Renal pelvis (tissue), 1 donor: ENCODE measurements at regions not wholly inside any gene's neighbourhood (a gene's known extent, or its start where the extent isn't known, plus 50 kb on each side); places are given as distances from the start of the nearest gene placed in this dataset.

Experiments
- DNase-seq: peaks from one replicate; pipeline ENCODE4 v3.0.0-alpha.2; 2013

DNA sequence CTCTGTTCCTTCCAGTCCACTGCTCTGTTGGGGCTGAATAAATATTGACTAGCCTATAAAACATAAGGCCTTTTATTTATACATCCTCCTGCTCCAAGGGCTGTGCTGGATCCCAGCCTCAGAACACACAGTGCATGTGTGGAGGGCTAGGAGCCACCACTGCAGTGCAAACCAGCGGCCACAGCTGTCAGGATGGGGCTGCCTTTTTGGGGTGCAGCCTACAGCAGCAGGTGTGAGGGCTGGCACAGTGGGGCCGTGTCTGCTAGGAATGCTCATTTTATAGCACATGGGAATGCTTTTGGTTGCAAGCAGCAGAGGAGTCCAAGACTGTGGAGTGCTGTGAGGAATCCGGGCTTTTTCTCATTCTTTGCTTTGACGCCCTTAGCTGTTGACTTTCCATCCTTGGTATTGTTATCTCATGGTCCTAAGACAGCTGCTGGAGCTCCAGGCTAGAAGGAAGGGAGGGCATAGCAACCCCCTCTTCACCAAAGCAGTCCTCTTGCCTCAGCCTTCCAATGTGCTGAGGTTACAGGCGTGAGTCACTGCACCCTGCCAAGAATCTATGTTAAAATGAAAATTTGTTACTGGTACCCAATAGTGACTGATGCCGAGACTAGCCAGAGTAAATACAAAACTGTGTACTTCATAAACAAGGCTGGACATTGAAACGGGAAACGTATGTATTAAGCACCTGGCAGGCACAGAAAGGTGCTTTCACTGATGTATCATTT is 334.3 kb upstream of the GATB start:
- DNase-seq: no peak

GRCh38 chr4:152091405-152091804 is 330.6 kb upstream of the GATB start:
- DNase-seq: no peak

GRCh38 chr4:152090543-152090942 is 329.7 kb upstream of the GATB start:
- no peak for DNase-seq

GRCh38 chr4:152089584-152089983 is 328.8 kb upstream of the GATB start:
- no peak for DNase-seq

GRCh38 chr4:152087335-152087734 is 326.5 kb upstream of the GATB start:
- no peak for DNase-seq

- no peak for DNase-seq
Measured at GRCh38 chr4:152085657-152086056, 324.9 kb upstream of the GATB start.

DNA sequence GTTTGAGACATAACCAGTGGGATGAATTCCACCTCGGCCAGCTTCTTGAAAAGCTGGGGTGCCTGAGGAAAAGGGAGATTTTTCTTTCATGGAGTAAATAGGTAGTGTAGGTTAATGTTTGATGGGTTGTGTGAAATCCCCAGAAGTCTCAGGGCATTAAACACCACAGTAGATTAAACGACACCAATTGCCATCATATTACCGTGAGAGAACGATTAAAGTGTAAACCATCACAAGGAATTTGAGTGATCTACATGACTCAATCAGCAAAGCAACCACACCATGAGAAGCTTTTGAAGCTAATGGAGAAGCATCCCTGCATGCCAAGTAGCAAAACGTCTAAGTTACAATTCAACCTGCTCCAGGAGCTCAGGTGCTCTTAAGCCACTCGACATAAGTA is 322.5 kb upstream of the GATB start:
- DNase-seq: no peak

- no peak for DNase-seq
Measured at GRCh38 chr4:152081024-152081423, 320.2 kb upstream of the GATB start.

DNA sequence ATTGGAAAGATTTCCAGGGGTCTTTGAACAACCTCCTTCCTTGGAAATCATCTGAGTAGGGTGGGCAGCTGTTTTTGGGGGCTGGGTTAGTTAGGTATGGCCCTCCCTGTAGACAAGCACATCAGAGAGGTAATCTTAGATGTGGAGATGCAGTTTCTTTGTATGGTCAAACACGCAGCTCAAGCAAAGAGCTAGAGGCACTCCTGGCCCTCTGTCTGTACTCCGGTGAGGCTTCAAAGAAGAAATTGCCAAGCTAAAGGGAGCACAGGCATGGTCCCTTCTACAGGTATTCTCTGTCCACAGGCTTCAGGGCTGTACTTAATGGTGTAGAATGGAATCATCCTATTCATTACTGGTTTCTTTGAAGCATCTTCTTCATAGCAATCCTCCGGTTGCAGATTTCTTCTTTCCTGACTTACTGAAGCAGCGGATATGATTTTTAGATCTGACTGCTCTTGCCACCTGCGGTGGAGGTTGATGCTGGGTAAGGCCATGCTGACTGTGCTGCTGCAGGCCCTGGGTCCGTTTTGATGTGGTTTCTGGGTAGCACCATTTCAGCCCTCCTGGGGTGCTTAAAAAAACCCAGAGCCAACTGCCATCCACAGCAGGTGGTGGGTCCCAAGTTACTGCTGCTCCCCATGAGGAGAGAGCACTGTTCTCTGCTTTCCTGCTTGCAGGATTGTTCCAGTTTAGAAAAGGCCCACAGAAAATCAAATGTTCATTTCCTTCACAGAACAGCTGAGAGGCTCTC is 318.9 kb upstream of the GATB start:
- no peak for DNase-seq

- no peak for DNase-seq
Measured at GRCh38 chr4:152079079-152079478, 318.3 kb upstream of the GATB start.

DNA sequence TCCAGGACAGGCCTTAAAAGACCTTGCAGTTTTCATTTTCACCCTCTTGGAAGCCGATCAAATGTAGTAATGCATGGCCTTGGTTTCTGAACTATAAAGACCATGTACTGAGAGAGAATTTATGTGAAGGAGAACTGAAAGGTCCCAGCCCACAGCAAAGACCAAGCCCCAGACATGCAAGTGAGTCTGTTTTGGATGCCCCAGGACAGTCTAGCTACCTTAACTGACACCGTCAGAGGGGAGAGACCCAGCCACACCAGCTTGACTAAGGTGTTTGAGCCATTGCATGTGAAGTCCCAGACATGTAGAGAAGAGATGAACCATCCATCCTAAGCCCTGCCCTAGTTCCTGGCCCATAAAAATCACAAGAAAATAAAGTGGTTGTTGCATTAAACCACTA is 316.8 kb upstream of the GATB start:
- no peak for DNase-seq

DNA sequence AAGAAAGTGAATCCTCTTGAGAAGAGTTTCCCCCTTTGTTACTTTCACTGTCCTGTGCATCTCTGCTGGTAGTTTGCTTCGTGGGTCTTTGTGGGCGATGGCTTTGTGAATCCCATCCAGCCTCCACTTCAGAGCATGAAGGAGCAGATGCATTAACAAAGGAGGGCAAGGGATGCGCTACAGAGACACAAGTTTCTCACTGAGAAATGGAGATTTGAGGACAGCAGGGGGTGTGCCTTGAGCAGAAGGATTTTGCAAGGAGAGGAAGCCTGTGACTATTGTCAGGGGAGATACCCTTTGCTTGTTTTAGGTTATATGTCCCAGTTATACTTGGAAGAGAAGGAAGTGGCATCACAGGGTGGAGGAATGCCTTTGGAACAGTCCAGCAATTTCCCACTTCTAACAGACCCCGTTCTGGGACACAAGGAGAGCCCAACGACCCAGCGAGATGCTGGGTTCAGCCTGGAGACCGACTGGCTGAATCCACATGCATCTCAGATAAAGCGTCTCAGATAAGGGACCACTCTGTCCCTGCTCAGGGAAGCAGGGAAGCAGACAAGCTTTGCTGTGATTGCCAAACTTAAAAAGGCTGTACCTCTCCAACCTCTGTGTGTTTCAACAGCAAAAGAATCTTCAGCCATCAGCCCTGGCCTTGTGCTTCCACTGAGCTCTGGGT is 314.6 kb upstream of the GATB start:
- DNase-seq: no peak

DNA sequence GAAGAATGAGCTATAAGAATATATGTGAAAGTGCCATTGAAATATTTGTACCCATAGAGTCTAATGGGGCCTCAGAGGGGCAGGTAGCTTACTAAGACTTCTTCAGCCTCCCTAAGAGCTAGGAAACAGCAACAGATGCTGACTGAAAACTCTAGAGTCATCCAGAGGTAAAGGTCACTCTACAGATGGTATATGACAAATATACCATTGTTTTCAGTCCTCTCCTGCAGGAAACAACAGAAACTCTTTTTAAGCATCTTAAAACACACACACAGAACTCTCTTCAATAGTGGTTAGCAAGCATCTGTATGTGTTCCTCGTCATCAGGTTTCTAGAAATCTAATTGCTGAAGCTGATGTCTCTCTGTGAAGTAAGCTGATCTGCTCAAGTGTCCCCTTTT is 313.8 kb upstream of the GATB start:
- DNase-seq: no peak

DNA sequence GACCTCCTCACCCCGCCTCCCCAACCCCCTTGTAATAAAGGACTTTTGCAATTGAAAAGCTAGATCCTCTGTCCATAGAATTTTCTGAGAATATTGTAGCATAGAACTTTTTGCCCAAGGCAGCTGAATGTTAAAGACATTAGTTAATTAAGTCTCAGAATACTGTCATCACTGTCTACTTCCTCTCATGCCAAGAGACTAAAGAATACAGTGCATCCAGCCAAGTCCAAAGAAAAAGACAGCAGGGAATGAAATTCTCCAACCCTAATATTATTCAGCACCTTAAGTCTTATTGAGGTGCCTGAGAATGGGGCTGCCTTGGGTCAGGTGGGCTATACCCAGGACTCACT is 313.3 kb upstream of the GATB start:
- DNase-seq: no peak

GRCh38 chr4:152073351-152074087 is 312.7 kb upstream of the GATB start:
- no peak for DNase-seq

DNA sequence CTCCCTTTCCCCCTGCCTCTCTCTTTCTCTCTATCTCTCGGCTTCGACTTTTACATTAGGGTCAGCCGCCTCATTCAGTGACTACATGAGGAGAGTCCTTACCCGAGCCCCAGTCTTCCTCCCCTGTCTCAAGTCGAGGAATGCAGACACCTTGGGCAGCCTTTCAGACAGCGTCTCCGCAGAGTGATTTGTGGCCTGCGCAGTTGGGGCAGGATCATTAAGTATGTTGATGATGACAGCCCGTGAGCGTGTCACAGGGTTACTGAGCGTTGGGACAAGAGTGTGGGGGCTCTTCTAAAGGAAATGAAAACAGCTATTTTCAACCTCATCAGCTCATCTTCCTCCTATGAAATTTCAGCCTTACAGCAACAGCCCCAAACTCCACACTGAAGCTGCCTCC is 312.1 kb upstream of the GATB start:
- no peak for DNase-seq

- no peak for DNase-seq
Measured at GRCh38 chr4:152072001-152072485, 311.2 kb upstream of the GATB start.

- DNase-seq: no peak
Measured at GRCh38 chr4:152070854-152071253, 310.0 kb upstream of the GATB start.

DNA sequence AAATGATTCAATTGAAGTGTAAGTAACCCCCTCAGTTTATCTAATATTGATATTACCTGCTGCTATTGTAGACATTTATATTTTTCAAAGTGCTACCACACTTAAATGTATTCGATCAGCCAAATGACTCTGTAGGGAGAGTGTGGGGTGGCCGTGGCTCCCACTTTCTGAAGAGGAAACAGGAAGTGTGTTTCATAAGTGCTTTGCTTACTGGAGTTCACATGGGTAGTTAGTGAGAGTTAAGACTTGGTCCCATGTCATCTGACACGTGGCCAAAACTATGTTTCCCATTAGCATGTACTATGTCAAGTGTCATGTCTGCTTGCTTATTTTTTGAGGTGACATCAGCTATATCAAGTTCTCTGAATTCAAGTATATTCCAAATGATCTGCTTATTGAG is 308.1 kb upstream of the GATB start:
- no peak for DNase-seq

DNA sequence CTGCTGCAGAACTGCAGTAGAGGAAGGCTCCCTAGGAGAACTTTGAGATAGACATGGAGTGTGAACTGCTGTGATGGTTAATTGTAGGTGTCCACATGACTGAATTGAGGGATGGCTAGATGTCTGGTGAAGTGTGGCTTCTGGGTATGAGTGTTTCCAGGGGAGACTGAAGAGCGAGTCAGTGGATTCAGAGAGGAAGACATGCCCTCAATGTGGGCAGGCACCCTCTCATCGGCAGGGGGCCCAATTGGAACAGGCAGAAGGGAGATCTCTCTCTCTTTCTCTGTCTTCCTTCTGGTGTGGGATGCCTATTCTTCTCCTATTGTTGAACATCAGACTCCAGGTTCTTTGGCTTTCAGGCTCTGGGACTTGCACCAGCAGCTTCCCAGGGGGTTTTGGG is 304.7 kb upstream of the GATB start:
- DNase-seq: no peak

DNA sequence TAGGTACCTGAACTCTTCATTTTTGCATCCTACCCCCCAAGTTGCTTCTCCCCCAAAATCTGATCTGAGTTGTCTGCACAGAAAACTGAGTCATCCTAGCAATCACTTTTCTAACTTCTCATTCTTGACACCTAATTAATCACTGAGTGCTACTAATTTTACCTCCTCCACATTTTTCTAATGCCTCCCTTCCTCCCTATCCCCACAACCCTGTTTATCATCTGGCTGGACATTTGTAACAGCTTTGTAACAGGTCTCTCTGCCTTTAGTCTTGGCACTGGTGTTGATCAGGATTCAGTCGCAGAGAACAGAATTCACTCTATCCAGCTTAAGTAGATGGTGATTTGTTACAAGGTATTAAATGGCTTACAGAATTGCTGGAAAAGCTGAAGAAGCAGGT is 303.9 kb upstream of the GATB start:
- DNase-seq: no peak

DNA sequence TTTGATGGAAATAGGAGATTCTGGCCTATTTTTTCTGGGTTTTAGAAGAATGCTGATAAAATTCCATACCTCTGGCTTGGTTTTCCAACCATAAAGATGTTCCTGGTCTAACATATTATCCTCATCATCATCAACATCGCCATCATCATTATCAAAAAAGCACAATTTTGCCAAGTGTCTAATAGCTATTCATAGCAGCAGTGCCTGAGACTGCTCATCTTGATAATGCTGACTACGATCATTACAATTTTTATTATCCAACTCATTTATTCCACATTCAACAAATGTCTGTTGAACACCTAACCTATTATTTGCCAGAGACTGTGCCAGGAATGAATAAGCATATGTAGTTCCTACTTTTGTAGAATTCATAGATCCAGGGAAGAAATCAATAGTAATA is 303.5 kb upstream of the GATB start:
- no peak for DNase-seq
